NB4 (cell line): ENCODE measurements at regions not wholly inside any gene's neighbourhood (a gene's known extent, or its start where the extent isn't known, plus 50 kb on each side); places are given as distances from the start of the nearest gene placed in this dataset.

ENCODE experiments used
- DNase-seq: peaks from one replicate; pipeline ENCODE4 v3.0.0; 2010; ENCODE audit warnings: low read depth
- H3K4me3 ChIP-seq: one replicate; pipeline ENCODE4 v1.5.1; 2011; ENCODE audit warnings: mild to moderate bottlenecking, low read depth, low read length, moderate library complexity
- CTCF ChIP-seq: IDR thresholded peaks from one replicate; pipeline ENCODE4 v1.5.1; 2012; ENCODE audit warnings: low read depth, low read length
- MAX ChIP-seq: IDR thresholded peaks from 2 replicates; pipeline ENCODE4 v1.6.1; 2011; ENCODE audit warnings: low read depth, low read length
- MYC ChIP-seq: IDR thresholded peaks from 2 replicates; pipeline ENCODE4 v1.6.1; 2011; ENCODE audit warnings: low read depth, low read length
- POLR2A ChIP-seq: IDR thresholded peaks from 2 replicates; pipeline ENCODE4 v1.6.1; 2011; ENCODE audit warnings: mild to moderate bottlenecking; ENCODE audit not compliant: insufficient read length; ENCODE audit errors: extremely low read depth

- TF ChIP-seq MYC, result no peak
- H3K4me3 ChIP-seq, result no peak overlapping the region
- no peak for DNase-seq
These were observed 76.0 kb downstream of the DOP1B start for GRCh38 chr21:36232641-36233040.

GRCh38 chr21:36235058-36235582 lies 78.5 kb downstream of the DOP1B start:
- TF ChIP-seq MYC (no peak), CTCF (no peak)
- H3K4me3 ChIP-seq, result no peak overlapping the region
- DNase-seq, result no peak

- no peak overlapping the region for H3K4me3 ChIP-seq
- DNase-seq, result no peak
- TF ChIP-seq POLR2A (no peak), MYC (no peak), MAX (no peak), CTCF (no peak)
These were observed 79.6 kb downstream of the DOP1B start for GRCh38 chr21:36236052-36236730.

- TF ChIP-seq POLR2A, result no peak
- no peak for TF ChIP-seq CTCF
- TF ChIP-seq MYC, result no peak
- TF ChIP-seq MAX, result no peak
- no peak overlapping the region for H3K4me3 ChIP-seq
These were observed 80.8 kb downstream of the DOP1B start for GRCh38 chr21:36237441-36237840.

GRCh38 chr21:36239585-36239984 lies 80.4 kb upstream of the MORC3 start:
- no peak for TF ChIP-seq MYC
- TF ChIP-seq POLR2A, result no peak
- no peak for TF ChIP-seq MAX
- no peak for TF ChIP-seq CTCF
- H3K4me3 ChIP-seq, result no peak overlapping the region
- no peak for DNase-seq

More at GRCh38 chr21:36237441-36237840, 80.8 kb downstream of the DOP1B start:
- no peak for DNase-seq

- TF ChIP-seq MAX, result no peak
- DNase-seq, result no peak
- no peak overlapping the region for H3K4me3 ChIP-seq
These were observed 78.3 kb upstream of the MORC3 start for GRCh38 chr21:36241717-36242116.

GRCh38 chr21:36245115-36245514 lies 74.9 kb upstream of the MORC3 start:
- no peak overlapping the region for H3K4me3 ChIP-seq
- no peak for DNase-seq
- TF ChIP-seq CTCF (no peak), MAX (no peak), POLR2A (no peak), MYC (no peak)
